Right ventricle myocardium superior (tissue), 1 donor: ENCODE measurements at regions not wholly inside any gene's neighbourhood (a gene's known extent, or its start where the extent isn't known, plus 50 kb on each side); places are given as distances from the start of the nearest gene placed in this dataset.
"Not testable (repeated sequence)": the region's sequence is repeated elsewhere in the genome, so short reads cannot be mapped to it uniquely, and the experiment has no call there.

ENCODE experiments used
- ATAC-seq: fragments of 200-7000 bp; cut with Tn5 transposase; one replicate; pipeline ENCODE4 v1.9.1; 2020; ENCODE audit warnings: mild to moderate bottlenecking; ENCODE audit not compliant: poor library complexity
- DNase-seq: peaks from one replicate; pipeline ENCODE4 v3.0.0-alpha.2; 2020
- intact Hi-C: fragments of 100-400 bp; cut with DNase I; formaldehyde crosslinking; loops from one replicate; pipeline ENCODE4 v1.11.2; 2022
- donor health status: DM: no; HTN: yes; CAD: no; lungs with severe emphysema.

DNA sequence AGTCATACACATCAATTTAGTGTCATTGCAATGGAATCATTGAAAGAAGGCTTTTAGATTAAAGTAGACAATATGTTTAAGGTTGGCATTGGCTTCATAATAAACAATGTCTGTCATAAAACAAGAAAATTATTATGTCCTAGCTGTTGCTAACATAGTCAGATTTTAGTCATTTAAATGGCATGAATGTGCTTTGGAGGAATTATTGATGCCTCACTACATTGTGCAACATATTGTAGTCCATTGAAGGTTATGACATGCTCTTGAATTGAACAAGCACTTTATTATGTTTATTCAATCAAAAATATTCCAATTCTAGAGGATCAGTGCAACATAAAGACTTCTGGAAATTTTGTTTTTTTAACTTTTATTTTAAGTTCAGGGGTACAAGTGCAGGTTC lies 489.8 kb upstream of the AMOT start:
- DNase-seq: no peak
- no peak for ATAC-seq
- intact Hi-C loops: no loop called here

DNA sequence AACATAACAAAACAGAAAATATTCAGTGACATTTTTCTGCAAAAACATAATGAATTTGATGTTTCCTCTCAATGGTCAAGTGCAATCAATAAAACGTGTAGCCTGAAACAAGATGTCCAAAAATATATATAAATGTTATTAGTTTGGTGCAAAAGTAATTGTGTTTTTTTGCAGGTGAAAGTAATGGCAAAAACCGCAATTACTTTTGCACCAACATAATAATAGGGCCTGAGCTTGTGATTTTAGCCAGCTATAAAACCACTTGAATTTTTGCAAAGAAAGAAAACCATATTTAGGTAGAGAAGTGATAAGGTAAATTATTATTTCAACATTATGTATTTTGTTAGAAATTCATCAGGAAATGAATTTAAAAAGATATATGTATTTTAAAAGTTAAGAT lies 475.3 kb upstream of the AMOT start:
- no peak for DNase-seq
- intact Hi-C loops: no loop called here
- no peak for ATAC-seq

DNA sequence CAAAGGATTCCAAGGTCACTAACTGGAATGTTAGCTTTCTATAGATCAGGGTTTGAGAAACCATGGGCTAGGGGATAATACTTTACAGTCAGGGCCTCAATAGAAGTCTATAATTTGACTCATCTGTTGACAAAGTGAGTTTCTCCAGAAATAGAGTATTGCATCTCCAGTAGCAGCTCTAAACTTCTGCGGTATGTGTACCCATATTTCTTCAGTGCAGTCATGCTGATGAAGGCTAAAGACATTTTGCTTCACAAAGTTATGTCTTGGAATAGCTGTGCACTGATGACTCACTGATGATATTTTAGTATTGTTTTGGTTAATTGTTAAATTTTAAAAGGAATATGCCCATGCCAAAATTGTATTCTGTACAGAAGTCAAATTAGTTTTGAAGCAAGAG lies 464.9 kb upstream of the AMOT start:
- intact Hi-C loops: no loop called here
- no peak for DNase-seq
- no peak for ATAC-seq

DNA sequence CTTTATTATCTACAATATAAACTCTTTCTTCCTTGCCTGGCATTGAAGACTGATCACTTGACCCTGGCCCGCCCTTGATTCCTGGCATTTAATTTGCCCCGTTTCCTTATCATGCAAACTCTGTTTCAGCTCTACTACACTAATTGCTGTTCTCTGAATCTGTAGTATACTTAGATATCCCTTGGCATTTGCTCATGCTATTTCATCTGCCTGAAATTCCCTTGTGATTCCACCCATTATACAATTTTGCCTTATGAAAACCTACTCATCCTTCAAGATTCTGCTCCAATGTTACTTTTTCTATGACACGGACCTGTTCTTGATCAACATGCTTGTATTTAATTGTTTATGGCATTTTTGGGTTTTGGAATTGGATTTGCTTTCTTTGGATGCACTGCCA lies 459.9 kb upstream of the AMOT start:
- intact Hi-C loops: no loop called here
- ATAC-seq (no peak), DNase-seq (no peak)

DNA sequence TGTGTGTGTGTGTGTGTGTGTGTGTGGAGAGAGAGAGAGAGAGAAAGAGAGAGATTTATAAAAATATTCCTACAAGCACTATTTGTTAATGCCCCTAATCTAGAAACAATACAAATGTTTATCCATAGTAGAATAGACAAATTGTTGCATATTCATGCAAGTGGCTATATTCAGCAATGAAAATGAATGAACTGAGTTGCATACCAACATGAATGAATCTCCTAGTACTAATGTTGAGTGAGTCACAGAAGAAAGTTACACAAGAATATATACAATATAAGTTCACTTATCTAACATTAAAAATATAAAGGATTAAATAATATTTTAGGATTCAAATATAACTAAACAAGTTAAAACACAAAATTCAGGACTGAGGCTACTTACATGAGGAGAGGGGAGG lies 456.8 kb upstream of the AMOT start:
- intact Hi-C loops: no loop called here
- ATAC-seq: no peak

DNA sequence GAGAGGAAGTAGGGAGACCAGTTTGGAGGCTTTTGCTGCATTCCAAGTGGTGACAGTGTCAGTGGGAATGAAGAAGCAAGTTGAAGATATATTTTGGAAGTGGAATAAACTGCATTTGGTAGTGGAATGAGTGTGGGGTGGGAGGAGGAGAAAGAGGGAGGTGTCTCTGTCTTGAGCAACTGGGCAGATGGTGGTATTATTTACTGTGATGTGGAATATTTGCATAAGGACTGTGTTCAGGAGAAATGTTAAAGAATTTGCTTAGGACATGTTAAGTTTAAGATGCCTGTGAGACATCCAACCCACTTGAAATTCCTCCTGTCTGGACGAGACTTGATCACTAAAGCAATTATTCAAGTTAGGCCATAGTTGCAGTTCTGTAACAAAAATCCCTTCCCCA lies 448.9 kb upstream of the AMOT start:
- no peak for ATAC-seq
- intact Hi-C loops: no loop called here
- DNase-seq: no peak

More for the DNA sequence above, 456.8 kb upstream of the AMOT start:
- DNase-seq: no peak

DNA sequence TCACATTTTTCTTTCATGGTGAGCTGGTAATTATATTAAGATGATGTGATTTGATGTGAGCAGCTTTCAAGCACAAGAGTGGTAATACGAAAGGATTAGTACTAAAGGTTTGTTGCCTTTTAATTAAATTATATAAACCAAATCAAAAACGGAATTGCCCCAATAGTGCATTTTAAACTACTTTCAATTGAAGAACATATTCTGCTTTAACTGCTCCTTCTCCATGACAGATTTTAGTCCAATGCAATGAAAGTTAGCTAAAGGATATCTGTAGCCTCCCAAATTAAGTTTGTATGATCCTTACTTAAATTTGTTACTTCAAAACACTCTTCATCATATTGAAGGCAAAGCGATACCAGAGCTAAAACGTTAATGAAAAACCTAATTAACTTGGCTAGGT lies 447.1 kb upstream of the AMOT start:
- intact Hi-C loops: no loop called here
- DNase-seq: no peak
- ATAC-seq: no peak

DNA sequence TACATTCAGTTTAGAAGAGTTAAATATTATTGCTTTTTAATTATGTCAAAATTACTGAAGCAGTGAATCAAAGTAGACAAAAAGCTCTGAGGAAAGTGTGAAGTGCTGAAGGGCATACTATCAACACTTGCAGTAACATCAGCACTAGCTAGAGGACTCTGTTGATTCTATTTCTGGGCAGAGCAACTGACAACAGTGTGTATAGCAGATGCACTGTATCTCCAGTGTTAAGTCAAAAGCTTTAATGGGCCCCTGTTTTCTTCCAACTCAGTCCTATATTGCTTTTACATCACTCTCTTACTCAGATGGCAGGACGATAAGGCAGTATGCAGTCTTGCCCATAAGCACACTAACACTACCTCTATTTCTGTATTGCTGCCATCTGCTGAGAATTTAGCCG lies 435.2 kb upstream of the AMOT start:
- intact Hi-C loops: no loop called here
- ATAC-seq (no peak), DNase-seq (no peak)

DNA sequence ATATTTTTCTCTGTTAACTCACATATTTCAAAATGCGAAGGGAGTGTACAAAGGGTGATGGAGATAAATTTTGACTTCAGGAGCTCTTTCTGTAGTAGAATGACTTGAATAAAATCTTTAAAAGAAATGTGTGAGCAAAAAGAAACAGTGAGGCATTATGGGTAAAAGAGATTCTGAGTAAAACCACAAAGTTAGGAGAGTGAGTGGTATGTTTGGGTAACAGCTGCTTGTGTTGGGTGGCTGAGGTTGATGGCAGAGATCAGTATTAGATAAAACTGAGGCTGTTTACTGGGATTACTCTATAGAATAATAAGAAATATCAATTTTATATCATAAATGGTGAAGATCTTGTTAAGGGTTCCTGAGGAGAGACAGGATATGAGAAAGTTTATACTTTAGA lies 434.2 kb upstream of the AMOT start:
- intact Hi-C loops: no loop called here
- ATAC-seq (no peak), DNase-seq (no peak)

DNA sequence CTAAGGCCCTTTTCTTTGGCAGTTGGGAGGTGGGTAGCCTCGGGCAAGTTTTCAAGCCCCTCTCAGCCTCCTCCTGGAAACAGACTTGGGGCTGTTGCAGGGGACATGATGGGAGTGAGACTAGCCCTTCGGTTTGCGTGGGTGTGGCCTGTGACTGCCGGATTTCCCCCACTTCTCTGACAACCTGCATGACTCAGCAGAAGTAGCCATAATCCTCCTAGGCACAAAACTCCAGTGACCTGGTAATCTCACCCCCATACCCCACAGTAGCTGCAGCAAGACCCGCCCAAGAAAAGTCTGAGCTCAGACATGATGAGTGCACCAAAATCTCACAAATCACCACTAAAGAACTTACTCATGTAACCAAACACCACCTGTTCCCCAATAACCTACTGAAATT lies 433.7 kb upstream of the AMOT start:
- DNase-seq (no peak), ATAC-seq (no peak)
- intact Hi-C loops: no loop called here

DNA sequence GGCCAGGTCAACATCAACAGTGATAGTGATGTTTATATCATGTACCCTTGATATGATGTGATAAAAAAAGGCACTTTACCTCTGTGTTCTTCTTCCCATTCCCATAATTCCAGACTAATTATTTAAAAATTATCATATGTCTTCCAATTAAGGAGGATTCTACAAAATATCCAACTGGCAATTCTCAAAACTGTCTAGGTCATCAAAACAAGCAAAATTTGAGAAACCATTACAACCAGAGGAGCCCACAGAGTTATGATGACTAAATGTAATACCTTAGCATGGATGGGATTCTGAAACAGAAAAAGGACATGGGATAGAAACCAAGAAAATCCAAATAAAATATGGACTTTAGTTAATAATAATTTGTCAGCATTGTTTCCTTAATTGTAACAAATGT lies 428.6 kb upstream of the AMOT start:
- intact Hi-C loops: no loop called here
- DNase-seq: no peak
- no peak for ATAC-seq

DNA sequence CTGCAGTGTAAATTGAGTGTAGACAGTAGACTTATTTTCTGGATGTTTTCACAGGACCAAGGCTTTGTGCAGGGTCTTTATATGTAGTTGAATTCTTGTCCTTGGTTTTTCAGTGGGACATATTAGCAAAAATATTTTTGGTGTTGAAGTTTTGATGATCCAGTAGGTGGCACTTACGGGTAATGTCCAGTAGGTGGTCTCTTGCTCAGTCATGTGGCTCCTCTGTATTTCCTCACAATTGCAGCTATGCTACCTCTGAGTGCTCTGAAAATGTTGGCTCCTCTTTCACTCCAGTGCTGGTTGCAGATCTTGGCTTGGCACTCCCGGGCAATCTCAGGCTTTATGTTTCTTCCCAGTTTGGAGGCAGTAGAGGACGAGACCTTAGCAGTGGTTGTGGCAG lies 419.8 kb upstream of the AMOT start:
- intact Hi-C loops: no loop called here
- ATAC-seq (no peak), DNase-seq (no peak)

DNA sequence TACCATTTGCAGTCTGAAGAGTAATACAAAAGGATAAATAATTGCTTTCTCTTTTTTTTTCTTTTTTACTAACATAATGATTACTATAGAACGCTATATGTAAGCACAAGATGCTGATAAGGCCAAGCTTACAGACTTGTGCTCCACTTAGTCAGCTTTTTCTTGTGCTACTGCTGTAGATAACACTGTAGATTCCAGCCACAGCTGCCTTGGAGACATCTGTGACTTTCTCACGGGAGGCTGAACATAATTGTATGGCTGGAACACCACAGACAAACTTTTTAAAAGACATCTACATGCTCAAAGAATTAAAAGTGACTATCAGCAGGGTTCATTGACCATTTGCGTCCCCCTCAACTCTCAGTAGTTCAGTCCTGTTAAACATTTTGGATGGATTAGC lies 381.7 kb upstream of the AMOT start:
- intact Hi-C loops: no loop called here
- ATAC-seq (no peak), DNase-seq (no peak)

DNA sequence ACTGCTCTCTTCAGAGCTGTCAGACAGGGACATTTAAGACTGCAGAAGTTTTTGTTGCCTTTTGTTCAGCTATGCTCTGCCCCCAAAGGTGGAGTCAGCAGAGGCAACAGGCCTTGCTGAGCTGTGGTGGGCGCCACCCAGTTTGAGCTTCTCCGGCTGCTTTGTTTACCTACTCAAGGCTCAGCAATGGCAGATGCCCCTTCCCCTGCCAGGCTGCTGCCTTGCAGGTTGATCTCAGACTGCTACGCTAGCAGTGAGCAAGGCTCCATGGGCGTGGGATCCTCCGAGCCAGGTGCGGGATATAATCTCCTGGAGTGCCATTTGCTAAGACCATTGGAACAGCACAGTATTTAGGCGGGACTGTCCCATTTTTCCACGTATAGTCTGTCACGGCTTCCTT lies 371.4 kb upstream of the AMOT start:
- intact Hi-C loops: no loop called here
- no peak for ATAC-seq

DNA sequence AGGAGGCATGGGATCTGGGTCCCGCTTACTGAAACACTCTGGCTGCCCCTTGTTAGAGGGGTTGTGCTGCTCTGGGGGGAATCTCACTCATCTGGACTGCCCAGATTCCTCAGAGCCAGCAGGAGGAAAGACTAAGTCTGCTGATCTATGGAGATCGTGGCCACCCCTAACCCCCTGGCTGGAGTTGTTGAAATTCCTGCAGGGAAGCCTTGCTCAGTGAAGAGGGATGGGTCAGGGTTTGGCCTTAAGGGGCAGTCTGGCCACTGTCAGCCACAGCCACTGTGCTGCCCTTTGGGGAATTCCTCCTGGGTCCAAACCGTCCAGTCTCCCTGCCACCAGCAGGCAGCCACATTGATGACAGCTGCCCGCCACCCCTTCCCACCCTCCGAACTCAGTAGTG lies 362.0 kb upstream of the AMOT start:
- DNase-seq: no peak

More for the DNA sequence above, 371.4 kb upstream of the AMOT start:
- DNase-seq: no peak

DNA sequence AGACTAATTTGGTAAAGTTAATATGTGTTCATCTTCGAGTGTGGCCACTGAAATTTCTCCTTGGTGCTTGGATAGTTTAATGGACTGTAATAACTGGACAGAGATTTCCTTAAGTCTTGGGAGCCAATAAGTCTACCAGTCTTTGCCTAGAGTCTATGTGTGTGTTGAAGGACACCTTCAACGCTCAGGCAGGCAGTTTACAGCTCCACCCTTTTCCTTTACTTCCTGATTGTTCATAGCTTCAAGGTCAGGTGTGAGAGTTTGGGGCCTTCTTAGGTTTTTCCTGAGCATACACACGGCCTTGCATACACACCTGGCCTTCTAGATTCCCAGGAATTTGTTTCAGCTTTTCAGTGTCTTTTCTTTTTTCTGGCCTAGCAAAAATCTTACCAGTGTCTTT lies 355.3 kb upstream of the AMOT start:
- ATAC-seq (no peak), DNase-seq (no peak)
- intact Hi-C loops: no loop called here

More for the DNA sequence above, 362.0 kb upstream of the AMOT start:
- intact Hi-C loops: no loop called here
- no peak for ATAC-seq

DNA sequence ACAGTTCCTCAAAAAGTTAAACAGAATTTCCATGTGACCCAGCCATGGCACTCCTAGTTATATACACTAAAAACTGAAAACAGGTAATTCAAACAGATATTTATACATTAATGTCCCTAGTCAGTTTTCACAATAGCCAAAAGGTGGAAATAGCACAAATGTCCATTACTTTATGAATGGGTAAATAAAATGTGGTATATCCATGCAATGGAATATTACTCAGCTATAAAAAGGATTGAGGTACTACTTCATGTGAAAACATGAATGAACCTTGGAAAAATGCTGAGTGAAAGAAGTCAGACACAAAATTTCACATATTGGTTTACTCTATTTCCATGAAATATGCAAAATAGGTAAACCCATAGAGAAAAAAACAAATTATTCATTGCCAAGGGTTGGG lies 351.8 kb upstream of the AMOT start:
- intact Hi-C loops: no loop called here
- ATAC-seq: no peak
- no peak for DNase-seq

DNA sequence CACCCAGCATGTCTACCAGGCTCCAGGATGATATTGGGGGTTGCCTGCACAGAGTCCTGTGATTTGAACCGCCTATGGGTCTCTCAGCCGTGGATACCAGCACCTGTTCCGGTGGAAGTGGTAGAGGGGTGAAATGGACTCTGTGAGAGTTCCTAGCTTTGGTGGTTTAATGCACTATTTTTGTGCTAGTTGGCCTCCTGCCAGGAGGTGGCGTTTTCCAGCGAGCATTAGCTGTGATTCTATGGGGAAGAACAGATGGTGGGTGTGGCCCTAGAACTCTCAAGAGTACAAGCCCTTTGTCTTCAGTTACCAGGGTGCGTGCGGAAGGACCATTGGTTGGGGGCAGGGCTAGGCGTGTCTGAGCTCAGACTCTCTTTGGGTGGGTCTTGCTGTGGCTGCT lies 316.9 kb upstream of the AMOT start:
- ATAC-seq (no peak), DNase-seq (no peak)
- intact Hi-C loops: no loop called here

DNA sequence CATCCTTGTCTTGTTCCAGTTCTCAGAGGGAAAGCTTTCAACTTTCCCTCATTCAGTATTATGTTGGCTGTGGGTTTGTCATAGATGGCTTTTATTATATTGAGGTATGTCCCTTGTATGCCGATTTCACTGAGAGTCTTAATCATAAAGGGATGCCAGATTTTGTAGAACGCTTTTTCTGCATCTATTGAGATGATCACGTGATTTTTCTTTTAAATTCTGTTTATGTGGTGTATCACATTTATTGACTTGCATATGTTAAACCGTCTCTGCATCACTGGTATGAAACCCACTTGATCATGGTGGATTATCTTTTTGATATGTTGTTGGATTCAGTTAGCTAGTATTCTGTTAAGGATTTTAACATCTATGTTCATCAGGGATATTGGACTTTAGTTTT lies 313.7 kb upstream of the AMOT start:
- intact Hi-C loops, DNase-seq, ATAC-seq: not testable (repeated sequence)

DNA sequence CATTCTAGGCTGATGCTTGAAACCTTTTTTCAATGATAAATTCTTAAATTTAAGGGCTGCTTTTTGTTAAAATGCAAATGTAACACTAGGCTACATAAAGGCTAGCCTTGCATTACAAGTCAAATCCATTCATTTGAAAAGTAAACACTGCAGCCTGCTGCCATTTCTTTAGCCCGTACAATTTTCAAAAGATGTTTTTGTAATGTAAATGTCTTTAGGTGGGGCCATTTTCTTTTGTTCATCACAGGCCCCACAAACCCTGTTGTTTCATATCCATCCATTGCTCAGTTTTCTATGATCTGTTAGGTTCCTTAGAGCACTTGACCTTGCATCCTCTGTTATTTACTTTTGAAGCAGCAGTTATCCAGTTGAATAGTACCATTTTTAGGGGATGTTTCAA lies 296.2 kb upstream of the AMOT start:
- DNase-seq: no peak
- intact Hi-C loops: no loop called here
- ATAC-seq: no peak

DNA sequence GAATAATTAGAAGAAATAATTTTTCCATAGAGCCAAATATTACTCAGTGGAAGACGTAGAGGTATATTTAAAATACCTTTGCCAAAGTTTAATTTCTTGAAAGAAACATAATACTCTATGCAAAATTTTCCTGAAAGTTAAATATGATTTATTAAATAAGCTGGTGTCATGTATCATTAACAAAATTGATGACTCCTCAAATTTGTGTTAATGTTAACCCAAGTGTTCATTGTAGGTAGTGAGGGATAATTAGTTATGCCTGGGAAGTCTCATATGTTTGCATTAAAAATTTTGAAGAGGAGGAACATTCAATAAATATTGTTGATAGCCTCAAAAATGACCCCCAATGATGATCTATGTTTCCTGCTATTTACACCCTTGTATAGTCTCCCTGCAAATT lies 292.7 kb upstream of the AMOT start:
- no peak for ATAC-seq
- no peak for DNase-seq
- intact Hi-C loops: no loop called here

DNA sequence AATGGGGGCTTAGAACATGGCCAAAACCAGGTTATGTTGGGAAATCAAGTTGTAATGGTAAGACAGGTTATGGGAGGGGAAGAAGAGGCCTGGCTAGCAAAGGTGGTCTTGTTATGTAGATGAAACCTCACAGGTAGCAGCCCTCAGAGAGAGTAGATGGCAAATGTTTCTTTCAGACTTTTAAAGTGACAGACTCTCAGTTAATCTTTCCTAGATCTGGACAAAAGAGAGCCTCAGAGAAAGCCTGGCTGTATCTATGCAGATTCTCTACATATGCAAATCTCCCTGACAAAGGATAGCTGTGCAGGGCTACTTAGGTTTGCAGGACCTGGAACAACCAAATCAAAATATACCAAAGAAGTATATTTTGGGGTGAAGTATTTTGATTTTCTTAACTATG lies 284.1 kb upstream of the AMOT start:
- intact Hi-C loops: no loop called here
- no peak for DNase-seq

More for the DNA sequence above, 284.1 kb upstream of the AMOT start:
- ATAC-seq: no peak
